Cardiac fibroblast (primary cell): ENCODE measurements at regions not wholly inside any gene's neighbourhood (a gene's known extent, or its start where the extent isn't known, plus 50 kb on each side); places are given as distances from the start of the nearest gene placed in this dataset.
"Not testable (repeated sequence)": the region's sequence is repeated elsewhere in the genome, so short reads cannot be mapped to it uniquely, and the experiment has no call there.

Experiments
- DNase-seq, 2 donors: peaks; one replicate each; pipeline versions ENCODE4 v3.0.0 to v3.0.0-alpha.2; 2010; ENCODE audit warnings: low read depth in 2 of 2
- H3K4me3 ChIP-seq, 2 donors: replicated peaks in 1 of 2; 1 replicate in 1 of 2; 2 replicates in 1 of 2; pipeline ENCODE4 v1.5.1; 2011; ENCODE audit warnings: low read depth in 2 of 2, low read length in 2 of 2, mild to moderate bottlenecking in 2 of 2, moderate library complexity in 1 of 2
- CTCF ChIP-seq: IDR thresholded peaks from one replicate; pipeline ENCODE4 v1.5.1; 2011; ENCODE audit warnings: low read depth, mild to moderate bottlenecking, low read length, inconsistent platforms

DNA sequence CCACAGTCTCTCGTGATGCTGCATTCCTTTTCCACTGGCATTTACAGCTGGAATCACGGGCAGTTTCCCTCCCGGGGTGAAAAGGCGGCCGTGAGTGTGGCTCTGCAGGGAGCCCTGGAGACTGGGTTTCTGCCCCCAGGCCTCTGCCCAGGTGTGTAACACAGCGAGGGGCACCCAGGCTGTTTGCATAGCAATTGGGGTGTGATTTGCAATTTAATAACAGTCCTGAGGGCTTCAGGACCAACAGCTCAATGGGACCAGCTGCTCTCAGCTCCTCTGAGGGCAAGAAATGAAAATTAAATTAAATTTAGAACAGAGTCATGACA, 99.0 kb upstream of the SHOX start:
- no peak for TF ChIP-seq CTCF
- DNase-seq = no peak
- H3K4me3 ChIP-seq = no peak overlapping the region

DNA sequence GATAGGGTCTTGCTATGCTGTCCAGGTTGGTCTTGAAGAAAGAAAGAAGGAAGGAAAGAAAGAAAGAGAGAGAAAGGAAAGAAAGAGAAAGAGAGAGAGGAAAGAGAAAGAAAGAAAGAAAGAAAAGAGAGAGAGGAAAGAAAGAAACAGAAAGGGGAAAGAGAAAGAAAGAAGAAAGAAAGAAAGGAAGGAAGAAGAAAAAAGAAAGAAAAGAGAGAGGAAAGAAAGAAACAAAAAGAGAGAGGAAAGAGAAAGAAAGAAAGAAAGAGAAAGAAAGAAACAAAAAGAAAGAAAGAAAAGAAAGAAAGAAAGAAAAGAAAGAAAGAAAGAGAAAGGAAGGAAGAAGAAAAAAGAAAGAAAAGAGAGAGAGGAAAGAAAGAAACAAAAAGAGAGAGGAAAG, 95.8 kb upstream of the SHOX start:
- no peak for TF ChIP-seq CTCF
- no peak overlapping the region for H3K4me3 ChIP-seq
- no peak for DNase-seq

DNA sequence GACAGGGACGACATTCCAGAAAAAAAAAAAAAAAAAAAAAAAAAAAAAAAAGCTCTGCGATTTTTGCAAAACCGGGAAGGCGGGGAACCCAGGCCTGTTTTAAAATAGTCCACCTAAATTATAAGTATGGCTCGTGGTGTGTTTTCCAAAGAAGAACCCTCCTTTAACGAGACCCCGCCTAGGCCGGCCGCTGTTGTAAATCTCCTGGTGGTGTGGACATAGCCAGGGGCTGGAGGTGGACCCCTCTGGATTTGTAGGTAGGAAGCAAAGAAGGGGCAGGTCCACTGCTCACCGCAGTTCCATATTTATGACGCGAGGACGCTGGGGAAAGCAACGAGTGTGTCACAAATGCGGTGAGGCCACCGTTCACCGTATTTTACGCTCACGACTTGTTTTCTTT, 94.0 kb upstream of the SHOX start:
- no peak for DNase-seq
- H3K4me3 ChIP-seq = no peak overlapping the region

GRCh38 chrX:537151-537550, 93.4 kb upstream of the SHOX start:
- no peak for DNase-seq
- TF ChIP-seq CTCF = no peak
- H3K4me3 ChIP-seq = no peak overlapping the region

More for the DNA sequence above, 94.0 kb upstream of the SHOX start:
- TF ChIP-seq CTCF = no peak

- no peak for TF ChIP-seq CTCF
Observed at GRCh38 chrX:538311-538710, 92.3 kb upstream of the SHOX start.

GRCh38 chrX:541006-541405, 89.6 kb upstream of the SHOX start:
- H3K4me3 ChIP-seq, DNase-seq: not testable (repeated sequence)

More at GRCh38 chrX:538311-538710, 92.3 kb upstream of the SHOX start:
- DNase-seq = peak in 1 of 2 donors; percentile 8
- H3K4me3 ChIP-seq = no peak overlapping the region

DNA sequence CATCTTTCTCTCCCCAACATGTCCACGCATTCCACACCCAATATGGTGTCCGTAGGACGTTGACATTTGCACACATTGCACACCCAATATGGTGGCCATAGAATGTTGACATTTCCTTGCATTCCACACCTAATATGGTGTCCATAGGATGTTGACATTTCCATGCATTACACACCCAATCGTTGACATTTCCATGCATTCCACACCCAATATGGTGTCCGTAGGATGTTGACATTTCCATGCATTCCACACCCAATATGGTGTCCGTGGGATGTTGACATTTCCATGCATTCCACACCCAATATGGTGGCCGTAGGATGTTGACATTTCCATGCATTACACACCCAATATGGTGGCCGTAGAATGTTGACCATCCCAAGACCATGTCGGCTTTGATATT, 88.4 kb upstream of the SHOX start:
- no peak for DNase-seq
- no peak overlapping the region for H3K4me3 ChIP-seq
- TF ChIP-seq CTCF = no peak
